KMS-11 (cell line): ENCODE measurements at regions not wholly inside any gene's neighbourhood (a gene's known extent, or its start where the extent isn't known, plus 50 kb on each side); places are given as distances from the start of the nearest gene placed in this dataset.

Source experiments
- H2AFZ ChIP-seq: fragments of 200-600 bp; sonication (generic); 2 replicates; pipeline ENCODE4 v1.6.1; 2016; ENCODE audit warnings: antibody characterized with exemption, mixed run types, low read depth
- H3K27ac ChIP-seq: fragments of 200-600 bp; sonication (generic); 2 replicates; pipeline ENCODE4 v1.6.1; 2016; ENCODE audit warnings: mild to moderate bottlenecking, mixed run types
- H3K27me3 ChIP-seq: fragments of 200-600 bp; sonication (generic); 2 replicates; pipeline ENCODE4 v1.6.1; 2017; ENCODE audit warnings: mild to moderate bottlenecking, low read depth, mixed run types, moderate library complexity; ENCODE audit not compliant: insufficient read depth
- H3K36me3 ChIP-seq: fragments of 200-600 bp; sonication (generic); 2 replicates; pipeline ENCODE4 v1.6.1; 2017; ENCODE audit warnings: mild to moderate bottlenecking, mixed run types; ENCODE audit not compliant: insufficient read depth
- H3K4me1 ChIP-seq: fragments of 200-600 bp; sonication (generic); 2 replicates; pipeline ENCODE4 v1.6.1; 2016; ENCODE audit warnings: mild to moderate bottlenecking, low read depth, mixed run types; ENCODE audit not compliant: poor library complexity, severe bottlenecking
- H3K4me2 ChIP-seq: fragments of 200-600 bp; sonication (generic); 2 replicates; pipeline ENCODE4 v1.7.0; 2016; ENCODE audit warnings: mild to moderate bottlenecking, mixed run types
- H3K4me3 ChIP-seq: fragments of 200-600 bp; sonication (generic); IDR thresholded peaks from 2 replicates; pipeline ENCODE4 v1.6.1; 2017; ENCODE audit warnings: low read depth, low read length, mixed read lengths; ENCODE audit not compliant: insufficient read depth
- H3K79me2 ChIP-seq: fragments of 200-600 bp; sonication (generic); 2 replicates; pipeline ENCODE4 v1.6.1; 2016; ENCODE audit warnings: low read depth, mixed run types; ENCODE audit not compliant: insufficient read depth
- H3K9ac ChIP-seq: fragments of 200-600 bp; sonication (generic); 2 replicates; pipeline ENCODE4 v1.6.1; 2016; ENCODE audit warnings: mild to moderate bottlenecking, mixed run types
- H4K20me1 ChIP-seq: fragments of 200-600 bp; sonication (generic); 2 replicates; pipeline ENCODE4 v1.6.1; 2016; ENCODE audit warnings: mild to moderate bottlenecking, mixed run types; ENCODE audit not compliant: insufficient read depth
- TF ChIP-seq, protein P1 (sequence below): fragments of 200-600 bp; sonication (generic); conservative IDR thresholded peaks from 2 replicates; pipeline ENCODE4 v1.6.1; 2017; ENCODE audit warnings: low read depth, mild to moderate bottlenecking, antibody characterized with exemption, low read length, moderate library complexity, mixed read lengths

DNA sequence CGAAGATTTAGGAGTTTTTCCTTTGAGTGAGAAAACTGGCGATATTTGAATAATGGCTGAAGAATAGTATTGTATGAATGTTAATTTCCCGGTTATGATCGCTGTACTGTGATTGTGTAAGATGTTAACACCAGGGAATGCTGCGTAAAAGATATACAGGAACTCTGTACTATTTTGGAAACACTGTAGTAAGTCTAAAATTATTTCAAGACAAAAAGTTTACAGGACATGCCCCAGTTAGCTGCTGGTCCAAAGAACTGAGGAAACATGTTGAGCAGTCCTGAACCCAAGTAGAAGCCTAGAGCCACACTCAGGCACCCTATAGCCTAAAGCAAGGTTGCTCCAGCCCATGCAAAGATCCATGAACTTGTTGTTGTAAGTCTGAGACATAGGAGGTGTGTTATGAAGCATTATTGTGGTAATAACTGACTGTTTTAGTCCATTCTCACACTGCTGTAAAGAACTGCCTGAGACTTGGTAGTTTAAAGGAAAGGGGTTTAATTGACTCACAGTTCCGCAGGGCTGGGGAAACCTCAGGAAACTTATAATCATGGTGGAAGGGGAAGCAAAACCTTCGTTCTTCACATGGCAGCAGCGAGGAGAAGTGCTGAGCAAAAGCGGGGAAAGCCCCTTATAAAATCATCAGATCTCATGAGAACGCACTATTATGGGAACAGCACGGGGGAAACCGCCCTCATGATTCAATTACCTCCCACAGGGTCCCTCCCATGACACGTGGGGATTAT is 99.8 kb upstream of the RESF1 start:
- no peak overlapping the region for H3K4me3 ChIP-seq
- H3K9ac ChIP-seq, result no peak overlapping the region
- H3K79me2 ChIP-seq, result no peaks in the 10 kb centered on the region
- H3K4me2 ChIP-seq, result no peak overlapping the region
- no peak overlapping the region for H3K27ac ChIP-seq
- H3K4me1 ChIP-seq, result no peaks in the 10 kb centered on the region
- H4K20me1 ChIP-seq, result no peaks in the 10 kb centered on the region
- H2AFZ ChIP-seq, result no peak overlapping the region
- H3K27me3 ChIP-seq, result no peaks in the 10 kb centered on the region
- no peaks in the 10 kb centered on the region for H3K36me3 ChIP-seq
- TF ChIP-seq, protein P1, sequence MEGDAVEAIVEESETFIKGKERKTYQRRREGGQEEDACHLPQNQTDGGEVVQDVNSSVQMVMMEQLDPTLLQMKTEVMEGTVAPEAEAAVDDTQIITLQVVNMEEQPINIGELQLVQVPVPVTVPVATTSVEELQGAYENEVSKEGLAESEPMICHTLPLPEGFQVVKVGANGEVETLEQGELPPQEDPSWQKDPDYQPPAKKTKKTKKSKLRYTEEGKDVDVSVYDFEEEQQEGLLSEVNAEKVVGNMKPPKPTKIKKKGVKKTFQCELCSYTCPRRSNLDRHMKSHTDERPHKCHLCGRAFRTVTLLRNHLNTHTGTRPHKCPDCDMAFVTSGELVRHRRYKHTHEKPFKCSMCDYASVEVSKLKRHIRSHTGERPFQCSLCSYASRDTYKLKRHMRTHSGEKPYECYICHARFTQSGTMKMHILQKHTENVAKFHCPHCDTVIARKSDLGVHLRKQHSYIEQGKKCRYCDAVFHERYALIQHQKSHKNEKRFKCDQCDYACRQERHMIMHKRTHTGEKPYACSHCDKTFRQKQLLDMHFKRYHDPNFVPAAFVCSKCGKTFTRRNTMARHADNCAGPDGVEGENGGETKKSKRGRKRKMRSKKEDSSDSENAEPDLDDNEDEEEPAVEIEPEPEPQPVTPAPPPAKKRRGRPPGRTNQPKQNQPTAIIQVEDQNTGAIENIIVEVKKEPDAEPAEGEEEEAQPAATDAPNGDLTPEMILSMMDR, result no peak

DNA sequence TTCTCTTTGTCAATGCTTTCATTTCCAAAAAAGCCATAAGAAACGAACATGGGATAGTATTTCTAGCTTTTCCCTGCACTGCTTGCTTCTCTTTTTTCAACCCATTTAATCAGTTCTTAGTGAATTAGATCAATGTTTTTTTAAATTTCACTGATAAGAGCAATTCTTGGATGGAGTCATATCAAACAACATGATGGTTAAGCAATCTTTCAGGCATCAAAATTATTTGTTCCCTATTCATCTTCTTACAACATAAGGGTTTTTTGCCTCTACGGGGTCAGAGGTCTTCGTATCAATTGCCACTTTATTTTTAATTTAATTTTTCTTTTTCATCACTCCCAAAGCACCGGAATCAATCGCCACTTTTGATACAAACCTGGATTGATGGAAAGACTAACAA is 103.8 kb upstream of the RESF1 start:
- Histone ChIP-seq H3K4me3 (no peak overlapping the region), H2AFZ (no peak overlapping the region), H3K27me3 (no peaks in the 10 kb centered on the region), H3K36me3 (no peaks in the 10 kb centered on the region), H3K4me1 (no peaks in the 10 kb centered on the region), H3K79me2 (no peaks in the 10 kb centered on the region), H3K9ac (no peak overlapping the region), H4K20me1 (no peaks in the 10 kb centered on the region), H3K4me2 (no peak overlapping the region), H3K27ac (no peak overlapping the region)
- TF ChIP-seq, protein P1, result no peak

- no peak overlapping the region for H2AFZ ChIP-seq
- no peak overlapping the region for H3K4me3 ChIP-seq
- no peaks in the 10 kb centered on the region for H3K36me3 ChIP-seq
- H3K9ac ChIP-seq, result no peak overlapping the region
- H3K27ac ChIP-seq, result no peak overlapping the region
- TF ChIP-seq, protein P1, result no peak
- H3K4me1 ChIP-seq, result no peaks in the 10 kb centered on the region
- no peaks in the 10 kb centered on the region for H3K79me2 ChIP-seq
- no peaks in the 10 kb centered on the region for H3K27me3 ChIP-seq
- no peak overlapping the region for H3K4me2 ChIP-seq
- H4K20me1 ChIP-seq, result no peaks in the 10 kb centered on the region
These were observed 105.2 kb upstream of the RESF1 start for GRCh38 chr12:31853977-31854376.

- H3K9ac ChIP-seq, result no peak overlapping the region
- H3K27ac ChIP-seq, result no peak overlapping the region
- H3K4me1 ChIP-seq, result no peaks in the 10 kb centered on the region
- H3K27me3 ChIP-seq, result no peaks in the 10 kb centered on the region
- H2AFZ ChIP-seq, result no peak overlapping the region
- H3K4me3 ChIP-seq, result no peak overlapping the region
- no peaks in the 10 kb centered on the region for H3K36me3 ChIP-seq
- no peak overlapping the region for H3K4me2 ChIP-seq
- no peaks in the 10 kb centered on the region for H3K79me2 ChIP-seq
- TF ChIP-seq, protein P1, result no peak
- no peaks in the 10 kb centered on the region for H4K20me1 ChIP-seq
These were observed 105.7 kb upstream of the RESF1 start for GRCh38 chr12:31853520-31853919.
